Gastroesophageal sphincter (tissue), 3 donors: ENCODE measurements at regions not wholly inside any gene's neighbourhood (a gene's known extent, or its start where the extent isn't known, plus 50 kb on each side); places are given as distances from the start of the nearest gene placed in this dataset.

Experiments used
- POLR2AphosphoS5 ChIP-seq: sonication (generic); formaldehyde crosslinking; IDR thresholded peaks from one replicate; pipeline ENCODE4 v1.6.1; 2017; ENCODE audit warnings: antibody characterized with exemption
- TF ChIP-seq, protein P1 (sequence below), 4 experiments: fragments of 200-600 bp in 2 of 4; fragments of 450-650 bp in 2 of 4; sonication (generic) in 1 of 4; IDR thresholded peaks; one replicate each; pipeline ENCODE4 v1.5.1; 2017 to 2019; ENCODE audit warnings: antibody characterized with exemption in 4 of 4, mild to moderate bottlenecking in 2 of 4, moderate library complexity in 2 of 4

GRCh38 chr7:64114791-64115190 lies 69.6 kb downstream of the ZNF727 start:
- TF ChIP-seq, protein P1, sequence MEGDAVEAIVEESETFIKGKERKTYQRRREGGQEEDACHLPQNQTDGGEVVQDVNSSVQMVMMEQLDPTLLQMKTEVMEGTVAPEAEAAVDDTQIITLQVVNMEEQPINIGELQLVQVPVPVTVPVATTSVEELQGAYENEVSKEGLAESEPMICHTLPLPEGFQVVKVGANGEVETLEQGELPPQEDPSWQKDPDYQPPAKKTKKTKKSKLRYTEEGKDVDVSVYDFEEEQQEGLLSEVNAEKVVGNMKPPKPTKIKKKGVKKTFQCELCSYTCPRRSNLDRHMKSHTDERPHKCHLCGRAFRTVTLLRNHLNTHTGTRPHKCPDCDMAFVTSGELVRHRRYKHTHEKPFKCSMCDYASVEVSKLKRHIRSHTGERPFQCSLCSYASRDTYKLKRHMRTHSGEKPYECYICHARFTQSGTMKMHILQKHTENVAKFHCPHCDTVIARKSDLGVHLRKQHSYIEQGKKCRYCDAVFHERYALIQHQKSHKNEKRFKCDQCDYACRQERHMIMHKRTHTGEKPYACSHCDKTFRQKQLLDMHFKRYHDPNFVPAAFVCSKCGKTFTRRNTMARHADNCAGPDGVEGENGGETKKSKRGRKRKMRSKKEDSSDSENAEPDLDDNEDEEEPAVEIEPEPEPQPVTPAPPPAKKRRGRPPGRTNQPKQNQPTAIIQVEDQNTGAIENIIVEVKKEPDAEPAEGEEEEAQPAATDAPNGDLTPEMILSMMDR (IDR thresholded peaks at IDR 0.05) = no peak
- no peak for TF ChIP-seq POLR2AphosphoS5
